CD14-positive monocyte (primary cell): ENCODE measurements at regions not wholly inside any gene's neighbourhood (a gene's known extent, or its start where the extent isn't known, plus 50 kb on each side); places are given as distances from the start of the nearest gene placed in this dataset.

Experiments used
- DNase-seq, 3 donors: peaks; one replicate each; pipeline ENCODE4 v3.0.0-alpha.2; 2011 to 2022
- H2AFZ ChIP-seq: 2 replicates; pipeline ENCODE4 v1.6.0; 2012; ENCODE audit warnings: mild to moderate bottlenecking, low read depth, low read length, inconsistent platforms; ENCODE audit not compliant: insufficient read depth, poor library complexity, severe bottlenecking
- H3K27ac ChIP-seq, 2 donors: 1 replicate in 1 of 2; 2 replicates in 1 of 2; pipeline ENCODE4 v1.5.1; 2012 to 2013; ENCODE audit warnings: low read length in 2 of 2, control low read depth in 1 of 2, inconsistent platforms in 1 of 2, low read depth in 1 of 2, mild to moderate bottlenecking in 1 of 2
- H3K27me3 ChIP-seq, 2 donors: one replicate each; pipeline versions ENCODE4 v1.6.0 to v1.6.1; 2011 to 2013; ENCODE audit warnings: low read length in 2 of 2; ENCODE audit not compliant: control insufficient read depth in 2 of 2, insufficient read depth in 2 of 2
- H3K36me3 ChIP-seq, 2 donors: replicated peaks in 1 of 2; 1 replicate in 1 of 2; 2 replicates in 1 of 2; pipeline versions ENCODE4 v1.5.1 to v1.6.1; 2012 to 2013; ENCODE audit warnings: low read length in 2 of 2, control low read depth in 1 of 2, inconsistent platforms in 1 of 2, mild to moderate bottlenecking in 1 of 2; ENCODE audit not compliant: insufficient read depth in 2 of 2, control insufficient read depth in 1 of 2
- H3K4me1 ChIP-seq, 2 donors: 1 replicate in 1 of 2; 2 replicates in 1 of 2; pipeline versions ENCODE4 v1.5.1 to v1.6.1; 2012 to 2013; ENCODE audit warnings: low read length in 2 of 2, control low read depth in 1 of 2, inconsistent platforms in 1 of 2, mild to moderate bottlenecking in 1 of 2, moderate library complexity in 1 of 2; ENCODE audit not compliant: insufficient read depth in 2 of 2, control insufficient read depth in 1 of 2
- H3K4me2 ChIP-seq: replicated peaks from 2 replicates; pipeline ENCODE3; 2012; ENCODE audit warnings: low read length, moderate library complexity, mild to moderate bottlenecking; ENCODE audit not compliant: poor library complexity, severe bottlenecking; ENCODE audit errors: extremely low read depth
- H3K4me3 ChIP-seq, 3 experiments: fragments of 200-600 bp in 1 of 3; sonication (generic) in 1 of 3; replicated peaks in 1 of 3; 1 replicate in 2 of 3; 2 replicates in 1 of 3; pipeline ENCODE4 v1.5.1; 2011 to 2013; ENCODE audit warnings: low read length in 3 of 3, mild to moderate bottlenecking in 3 of 3, control low read depth in 2 of 3, low read depth in 2 of 3, inconsistent platforms in 1 of 3, moderate library complexity in 1 of 3
- H3K79me2 ChIP-seq: 2 replicates; pipeline ENCODE4 v1.6.0; 2012; ENCODE audit warnings: mild to moderate bottlenecking, control low read depth, inconsistent platforms, low read length, moderate library complexity; ENCODE audit not compliant: insufficient read depth
- H3K9ac ChIP-seq: 2 replicates; pipeline ENCODE4 v1.6.0; 2017; ENCODE audit warnings: low read length, mild to moderate bottlenecking; ENCODE audit not compliant: insufficient read depth, poor library complexity, severe bottlenecking
- H3K9me3 ChIP-seq, 2 donors: replicated peaks in 1 of 2; 1 replicate in 1 of 2; 2 replicates in 1 of 2; pipeline versions ENCODE4 v1.5.1 to v1.6.1; 2012 to 2013; ENCODE audit warnings: low read length in 2 of 2, control low read depth in 1 of 2; ENCODE audit not compliant: control insufficient read depth in 1 of 2, insufficient read depth in 1 of 2
- H4K20me1 ChIP-seq: 2 replicates; pipeline ENCODE4 v1.6.0; 2012; ENCODE audit warnings: mild to moderate bottlenecking, low read length, control low read depth, moderate library complexity; ENCODE audit not compliant: insufficient read depth
- H3K27ac Mint-ChIP-seq, 7 donors: one replicate each; pipeline ENCODE4 v1.8.0; 2020; ENCODE audit warnings: mild to moderate bottlenecking in 7 of 7, mixed read lengths in 7 of 7, moderate library complexity in 6 of 7, inconsistent platforms in 2 of 7
- H3K27me3 Mint-ChIP-seq, 3 donors: one replicate each; pipeline ENCODE4 v1.8.0; 2021 to 2022; ENCODE audit warnings: low read depth in 3 of 3, mild to moderate bottlenecking in 3 of 3, mixed read lengths in 3 of 3, moderate library complexity in 3 of 3, inconsistent platforms in 1 of 3
- H3K36me3 Mint-ChIP-seq, 2 donors: one replicate each; pipeline ENCODE4 v1.8.0; 2020; ENCODE audit warnings: mixed read lengths in 2 of 2, inconsistent platforms in 1 of 2, mild to moderate bottlenecking in 1 of 2
- H3K4me1 Mint-ChIP-seq: one replicate; pipeline ENCODE4 v1.8.0; 2020; ENCODE audit warnings: mild to moderate bottlenecking, mixed read lengths
- H3K4me3 Mint-ChIP-seq, 2 donors: one replicate each; pipeline ENCODE4 v1.8.0; 2020; ENCODE audit warnings: mild to moderate bottlenecking in 2 of 2, mixed read lengths in 2 of 2, moderate library complexity in 1 of 2
- H3K9me3 Mint-ChIP-seq, 7 donors: one replicate each; pipeline ENCODE4 v1.8.0; 2020 to 2022; ENCODE audit warnings: mixed read lengths in 7 of 7, mild to moderate bottlenecking in 6 of 7, moderate library complexity in 6 of 7, inconsistent platforms in 2 of 7
- CTCF ChIP-seq: fragments of 200-600 bp; IDR thresholded peaks from one replicate; pipeline ENCODE4 v1.8.0; 2022; ENCODE audit warnings: antibody characterized with exemption, mild to moderate bottlenecking
- WGBS: methylation state at CpG from one replicate; pipeline ENCODE4 v1.1.5; 2013; ENCODE audit warnings: missing lambda C conversion rate; ENCODE audit not compliant: insufficient coverage; 5-methylcytosine and 5-hydroxymethylcytosine counted together
- intact Hi-C, 2 donors: fragments of 100-400 bp; cut with micrococcal nuclease; formaldehyde crosslinking; loops; one replicate each; pipeline versions ENCODE4 v1.15.0 to v1.15.1; 2023

- H3K4me3 Mint-ChIP-seq, result no peak overlapping the region
- no CpG with 5 or more reads among the region's 4 CpGs for WGBS
- H3K9me3 ChIP-seq, result peaks cover under 1 to 9% of the 10 kb centered on the region in 2 donors
- H4K20me1 ChIP-seq, result no peaks in the 10 kb centered on the region
- no peak overlapping the region for H3K4me2 ChIP-seq
- intact Hi-C loops, result no loop called here
- no peaks in the 10 kb centered on the region for H3K4me1 Mint-ChIP-seq
- no peak overlapping the region for H2AFZ ChIP-seq
- no peaks in the 10 kb centered on the region for H3K79me2 ChIP-seq
- no peak overlapping the region for H3K9ac ChIP-seq
- H3K4me3 ChIP-seq, result no peak overlapping the region
- no peaks in the 10 kb centered on the region for H3K27me3 ChIP-seq
- H3K27me3 Mint-ChIP-seq, result no peaks in the 10 kb centered on the region
- no peak for DNase-seq
- no peak overlapping the region for H3K27ac Mint-ChIP-seq
- no peak overlapping the region for H3K27ac ChIP-seq
- no peaks in the 10 kb centered on the region for H3K4me1 ChIP-seq
- no peak for TF ChIP-seq CTCF
- H3K9me3 Mint-ChIP-seq, result peaks cover 4 to 32% (median 22%) of the 10 kb centered on the region in 7 donors
- H3K36me3 Mint-ChIP-seq, result no peaks in the 10 kb centered on the region
- H3K36me3 ChIP-seq, result no peaks in the 10 kb centered on the region
Observed at GRCh38 chr6:22838345-22838744, 269.0 kb downstream of the HDGFL1 start.

- no peaks in the 10 kb centered on the region for H3K36me3 Mint-ChIP-seq
- intact Hi-C loops, result no loop called here
- no peaks in the 10 kb centered on the region for H3K4me1 Mint-ChIP-seq
- H3K27me3 Mint-ChIP-seq, result no peaks in the 10 kb centered on the region
- H3K4me3 ChIP-seq, result no peak overlapping the region
- H3K9me3 ChIP-seq, result peaks cover 0 to 13% of the 10 kb centered on the region in 2 donors
- no peak for TF ChIP-seq CTCF
- no peak overlapping the region for H2AFZ ChIP-seq
- H3K79me2 ChIP-seq, result no peaks in the 10 kb centered on the region
- H3K27me3 ChIP-seq, result no peaks in the 10 kb centered on the region
- no peak overlapping the region for H3K27ac Mint-ChIP-seq
- H3K9me3 Mint-ChIP-seq, result peaks cover 6 to 20% (median 14%) of the 10 kb centered on the region in 7 donors
- H3K9ac ChIP-seq, result no peak overlapping the region
- no peaks in the 10 kb centered on the region for H3K36me3 ChIP-seq
- no peaks in the 10 kb centered on the region for H4K20me1 ChIP-seq
- H3K4me1 ChIP-seq, result no peaks in the 10 kb centered on the region
- H3K4me2 ChIP-seq, result no peak overlapping the region
- no peak overlapping the region for H3K27ac ChIP-seq
- DNase-seq, result no peak
- H3K4me3 Mint-ChIP-seq, result no peak overlapping the region
Observed at GRCh38 chr6:22845467-22845866, 276.1 kb downstream of the HDGFL1 start.
